PC-3 (cell line): ENCODE measurements at regions not wholly inside any gene's neighbourhood (a gene's known extent, or its start where the extent isn't known, plus 50 kb on each side); places are given as distances from the start of the nearest gene placed in this dataset.

Experiments used
- ATAC-seq: fragments of 200-7000 bp; cut with Tn5 transposase; 2 replicates; pipeline ENCODE4 v1.9.1; 2020; ENCODE audit warnings: mild to moderate bottlenecking, moderate library complexity
- BruUV-seq: library from RNA; stranded (reverse); fragments of 400-500 nt; replicated peaks from 2 replicates; lab custom pipeline; 2021; lab: Mats Ljungman, UMichigan
- CTCF ChIA-PET: fragments of 300-600 bp; sonication (Branson Sonifier 250); formaldehyde crosslinking; loops from one replicate; lab custom pipeline; 2022; ENCODE audit warnings: antibody characterized with exemption; lab: Charles Lee
- POLR2A ChIA-PET: fragments of 300-600 bp; sonication (Branson Sonifier 250); formaldehyde crosslinking; loops from one replicate; lab custom pipeline; 2022; ENCODE audit warnings: antibody characterized with exemption; ENCODE audit not compliant: unreplicated experiment; lab: Charles Lee
- DNase-seq: peaks from one replicate; pipeline ENCODE4 v3.0.0-alpha.2; 2015
- H2AFZ ChIP-seq: fragments of 300-600 bp; sonication (generic); 2 replicates; pipeline ENCODE4 v1.6.0; 2016; ENCODE audit warnings: antibody characterized with exemption, low read length
- H3F3A ChIP-seq: fragments of 300-600 bp; sonication (generic); one replicate; pipeline ENCODE4 v1.6.0; 2017; ENCODE audit warnings: antibody characterized with exemption, low read length, control low read depth, mild to moderate bottlenecking; ENCODE audit not compliant: unreplicated experiment
- H3K27ac ChIP-seq: fragments of 300-600 bp; sonication (generic); 2 replicates; pipeline ENCODE4 v1.5.1; 2016; ENCODE audit warnings: mild to moderate bottlenecking, low read length
- H3K27me3 ChIP-seq: fragments of 300-600 bp; sonication (generic); 2 replicates; pipeline ENCODE4 v1.6.1; 2016; ENCODE audit warnings: low read length, mixed read lengths
- H3K36me3 ChIP-seq: fragments of 300-600 bp; sonication (generic); 2 replicates; pipeline ENCODE4 v1.6.1; 2016; ENCODE audit warnings: low read depth, mixed run types, low read length, mixed read lengths
- H3K4me1 ChIP-seq: fragments of 300-600 bp; sonication (generic); 2 replicates; pipeline ENCODE4 v1.5.1; 2016; ENCODE audit warnings: low read length; ENCODE audit not compliant: insufficient read depth
- H3K4me2 ChIP-seq: fragments of 300-600 bp; sonication (generic); 2 replicates; pipeline ENCODE4 v1.6.0; 2016; ENCODE audit warnings: low read length
- H3K4me3 ChIP-seq: fragments of 300-600 bp; sonication (generic); 2 replicates; pipeline ENCODE4 v1.5.1; 2016; ENCODE audit warnings: mild to moderate bottlenecking, low read length, mixed read lengths
- H3K79me2 ChIP-seq: fragments of 300-600 bp; sonication (generic); 2 replicates; pipeline ENCODE4 v1.6.1; 2017; ENCODE audit warnings: low read length, mixed read lengths
- H3K9ac ChIP-seq: fragments of 300-600 bp; sonication (generic); 2 replicates; pipeline ENCODE4 v1.6.0; 2016; ENCODE audit warnings: mild to moderate bottlenecking, low read length
- H3K9me2 ChIP-seq: fragments of 300-600 bp; sonication (generic); replicated peaks from 2 replicates; pipeline ENCODE4 v1.6.1; 2016; ENCODE audit warnings: mixed run types, low read length, mixed read lengths
- H3K9me3 ChIP-seq: fragments of 300-600 bp; sonication (generic); 2 replicates; pipeline ENCODE4 v1.6.1; 2016; ENCODE audit warnings: low read length, mixed read lengths
- H4K20me1 ChIP-seq: fragments of 300-600 bp; sonication (generic); 2 replicates; pipeline ENCODE4 v1.6.1; 2016; ENCODE audit warnings: low read length, mixed read lengths
- CTCF ChIP-seq: fragments of 300-600 bp; sonication (generic); conservative IDR thresholded peaks from 2 replicates; pipeline ENCODE4 v1.5.1; 2017; ENCODE audit warnings: antibody characterized with exemption, low read depth, mild to moderate bottlenecking, low read length
- EZH2 ChIP-seq: fragments of 300-600 bp; sonication (generic); IDR thresholded peaks from one replicate; pipeline ENCODE4 v1.6.1; 2017; ENCODE audit warnings: antibody characterized with exemption, mild to moderate bottlenecking, low read length; ENCODE audit not compliant: unreplicated experiment
- EZH2phosphoT487 ChIP-seq: fragments of 300-600 bp; sonication (generic); IDR thresholded peaks from 2 replicates; pipeline ENCODE4 v1.6.1; 2018; ENCODE audit warnings: mild to moderate bottlenecking, antibody characterized with exemption, low read length, borderline replicate concordance
- intact Hi-C: fragments of 100-400 bp; cut with micrococcal nuclease; formaldehyde crosslinking; loops from 2 replicates; pipeline ENCODE4 v1.9.0; 2023

- no peak overlapping the region for H3K4me3 ChIP-seq
- no peak overlapping the region for H2AFZ ChIP-seq
- no TSS peak for BruUV-seq
- no peaks in the 10 kb centered on the region for H3K9me2 ChIP-seq
- intact Hi-C loops, result no loop called here
- POLR2A ChIA-PET, result interaction anchor here (0.7 kb wide), 1 partner anchor 80 kb away, joined by 3 read pairs; no protein-coding TSS in a partner anchor
- no peak overlapping the region for H3K4me2 ChIP-seq
- no peak for TF ChIP-seq EZH2phosphoT487
- TF ChIP-seq EZH2, result no peak
- no peak for TF ChIP-seq CTCF
- CTCF ChIA-PET, result no interaction called here
- DNase-seq (no peak), ATAC-seq (peak; percentile 45)
- no peak overlapping the region for H3K27ac ChIP-seq
- H3K36me3 ChIP-seq, result no peaks in the 10 kb centered on the region
- H3F3A ChIP-seq, result no peaks in the 10 kb centered on the region
- H3K4me1 ChIP-seq, result no peaks in the 10 kb centered on the region
- H4K20me1 ChIP-seq, result 0 out of 2 replicates have a peak, but pooled peaks cover 3% of the 10 kb centered on the region
- no peaks in the 10 kb centered on the region for H3K9me3 ChIP-seq
- H3K9ac ChIP-seq, result no peak overlapping the region
- H3K27me3 ChIP-seq, result no peaks in the 10 kb centered on the region
- H3K79me2 ChIP-seq, result no peaks in the 10 kb centered on the region
Measured at GRCh38 chr6:26170181-26170580, 83.0 kb downstream of the HFE start.

GRCh38 chr6:26170951-26171841, 84.0 kb downstream of the HFE start:
- intact Hi-C loops, result no loop called here

More at GRCh38 chr6:26170951-26171841, 84.0 kb downstream of the HFE start:
- ChIA-PET POLR2A (no interaction called here), CTCF (no interaction called here)
- TF ChIP-seq EZH2, result no peak
- TF ChIP-seq EZH2phosphoT487, result no peak
- TF ChIP-seq CTCF, result no peak
- H3K9me2 ChIP-seq, result no peaks in the 10 kb centered on the region
- no peaks in the 10 kb centered on the region for H3K36me3 ChIP-seq
- H3K4me1 ChIP-seq, result no peaks in the 10 kb centered on the region
- ATAC-seq (no peak), DNase-seq (no peak)
- no peaks in the 10 kb centered on the region for H3K79me2 ChIP-seq
- no peak overlapping the region for H3K27ac ChIP-seq
- BruUV-seq, result TSS peak; percentile 34
- H2AFZ ChIP-seq, result no peak overlapping the region
- no peaks in the 10 kb centered on the region for H3F3A ChIP-seq
- no peak overlapping the region for H3K4me3 ChIP-seq
- H3K27me3 ChIP-seq, result no peaks in the 10 kb centered on the region
- H3K9me3 ChIP-seq, result no peaks in the 10 kb centered on the region
- no peak overlapping the region for H3K9ac ChIP-seq
- 0 out of 2 replicates have a peak, but pooled peaks cover 3% of the 10 kb centered on the region for H4K20me1 ChIP-seq
- H3K4me2 ChIP-seq, result no peak overlapping the region
